HG03039 (cell line): ENCODE measurements at regions not wholly inside any gene's neighbourhood (a gene's known extent, or its start where the extent isn't known, plus 50 kb on each side); places are given as distances from the start of the nearest gene placed in this dataset.
A peak's percentile ranks its signal among the peaks of the same experiment; 100 is the strongest.
"Not testable (repeated sequence)": the region's sequence is repeated elsewhere in the genome, so short reads cannot be mapped to it uniquely, and the experiment has no call there.

Experiments
- ATAC-seq: cut with Tn5 transposase; IDR thresholded peaks from one replicate; pipeline ENCODE4 v1.9.1; 2021; ENCODE audit warnings: mild to moderate bottlenecking, moderate library complexity; ENCODE audit not compliant: unreplicated experiment

- ATAC-seq = no peak
Observed at GRCh38 chr4:171378323-171378722, 434.9 kb upstream of the GALNTL6 start.

GRCh38 chr4:171376724-171377123, 436.5 kb upstream of the GALNTL6 start:
- ATAC-seq = no peak

GRCh38 chr4:171353535-171353934, 459.7 kb upstream of the GALNTL6 start:
- no peak for ATAC-seq

GRCh38 chr4:171348090-171348489, 465.1 kb upstream of the GALNTL6 start:
- no peak for ATAC-seq

GRCh38 chr4:171342646-171343045, 470.6 kb upstream of the GALNTL6 start:
- ATAC-seq = no peak

GRCh38 chr4:171340258-171340657, 472.9 kb upstream of the GALNTL6 start:
- ATAC-seq = no peak

- peak; percentile 84 for ATAC-seq
Observed at GRCh38 chr4:171334549-171334948, 478.7 kb upstream of the GALNTL6 start.

GRCh38 chr4:171308661-171309060, 504.5 kb upstream of the GALNTL6 start:
- no peak for ATAC-seq

- not testable (repeated sequence) for ATAC-seq
Observed at GRCh38 chr4:171298048-171298718, 515.0 kb upstream of the GALNTL6 start.

GRCh38 chr4:171288816-171289432, 524.3 kb upstream of the GALNTL6 start:
- no peak for ATAC-seq

- ATAC-seq = no peak
Observed at GRCh38 chr4:171281359-171281758, 531.8 kb upstream of the GALNTL6 start.

GRCh38 chr4:171279131-171279530, 534.1 kb upstream of the GALNTL6 start:
- ATAC-seq = no peak

- no peak for ATAC-seq
Observed at GRCh38 chr4:171266671-171267070, 546.5 kb upstream of the GALNTL6 start.

- ATAC-seq = no peak
Observed at GRCh38 chr4:171265190-171265818, 547.9 kb upstream of the GALNTL6 start.

GRCh38 chr4:171256223-171256622, 557.0 kb upstream of the GALNTL6 start:
- no peak for ATAC-seq

GRCh38 chr4:171246948-171247347, 566.3 kb upstream of the GALNTL6 start:
- ATAC-seq = no peak

- no peak for ATAC-seq
Observed at GRCh38 chr4:171242831-171243230, 570.4 kb upstream of the GALNTL6 start.

GRCh38 chr4:171239196-171239595, 574.0 kb upstream of the GALNTL6 start:
- ATAC-seq = no peak

- ATAC-seq = no peak
Observed at GRCh38 chr4:171235521-171235920, 577.7 kb upstream of the GALNTL6 start.

- not testable (repeated sequence) for ATAC-seq
Observed at GRCh38 chr4:171229354-171229753, 583.9 kb upstream of the GALNTL6 start.

GRCh38 chr4:171221181-171221580, 592.0 kb upstream of the GALNTL6 start:
- no peak for ATAC-seq

- ATAC-seq = no peak
Observed at GRCh38 chr4:171203425-171203824, 609.8 kb upstream of the GALNTL6 start.
